NCI-H2171 (cell line): ENCODE measurements at regions not wholly inside any gene's neighbourhood (a gene's known extent, or its start where the extent isn't known, plus 50 kb on each side); places are given as distances from the start of the nearest gene placed in this dataset.

Source experiments
- DNase-seq: peaks from one replicate; lab custom pipeline; 2025; lab: John Stamatoyannopoulos, UW

- no peak for DNase-seq
These were observed 108.7 kb upstream of the OTX2 start for GRCh38 chr14:56918849-56919574.

DNA sequence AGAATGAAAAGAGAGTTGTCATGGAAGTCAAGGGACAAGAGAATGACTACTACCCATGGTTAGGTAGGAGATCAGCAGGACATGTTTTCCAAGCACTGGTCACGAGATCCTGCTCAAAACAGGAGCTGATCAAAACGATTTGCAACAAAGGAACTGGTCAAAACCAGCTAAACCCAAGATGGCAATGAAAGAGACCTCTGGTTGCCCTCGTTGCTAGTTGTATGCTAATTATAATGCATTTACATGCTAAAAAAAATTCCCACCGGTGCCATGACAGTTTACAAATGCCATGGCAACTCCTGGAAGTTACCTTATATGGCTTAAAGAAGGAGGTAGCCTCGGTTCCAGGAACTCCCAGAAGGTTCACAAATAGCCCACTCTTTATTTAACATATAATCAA is 95.0 kb upstream of the OTX2 start:
- no peak for DNase-seq

DNA sequence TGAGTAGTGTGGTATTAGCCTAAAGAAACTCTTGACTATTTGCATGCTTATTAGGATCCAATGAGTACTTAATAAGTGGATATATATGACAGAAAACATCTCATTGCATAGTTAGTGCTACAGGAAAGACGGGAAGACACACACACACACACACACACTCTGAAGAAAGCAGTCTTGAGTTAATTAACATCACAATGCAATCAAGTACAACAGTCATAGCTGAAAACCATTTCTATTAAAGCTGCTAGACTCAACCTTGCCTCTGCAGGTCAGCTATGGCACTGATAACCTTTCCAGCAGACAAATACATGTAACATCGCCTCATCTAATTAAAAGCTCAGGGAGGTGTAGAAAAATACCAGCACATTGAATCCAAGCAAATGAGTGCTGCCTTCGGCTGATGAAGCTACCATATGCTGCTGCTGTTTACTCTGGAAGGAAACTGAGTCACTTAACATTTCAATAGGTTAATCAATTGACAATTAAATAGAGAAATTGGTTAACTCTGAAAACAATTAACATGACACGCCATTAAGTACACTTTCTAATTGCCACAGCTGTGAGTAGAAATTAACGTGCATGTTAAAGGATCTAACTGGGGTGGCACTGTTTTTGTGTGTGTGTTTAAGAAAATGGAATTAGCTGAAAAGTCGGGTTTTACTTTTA is 93.2 kb upstream of the OTX2 start:
- no peak for DNase-seq

DNA sequence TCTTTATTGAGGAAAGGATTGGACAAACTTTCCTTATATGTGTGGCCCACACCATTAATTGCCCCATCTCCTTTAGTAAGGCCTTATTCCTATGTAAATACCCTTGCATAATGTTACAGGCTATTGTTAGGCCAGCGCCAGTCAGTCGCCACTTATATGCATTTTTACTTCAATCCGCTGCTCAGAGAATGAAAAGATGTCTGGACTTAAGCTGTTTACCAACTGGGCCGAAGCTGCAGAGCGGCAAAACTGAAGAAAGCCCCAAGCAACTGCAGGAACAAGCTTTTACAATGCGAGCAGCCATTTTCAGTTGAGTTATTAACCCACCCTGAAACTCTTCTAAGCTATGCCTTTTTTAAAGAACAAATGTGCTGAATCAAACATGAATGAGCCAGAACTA is 92.1 kb upstream of the OTX2 start:
- no peak for DNase-seq

DNA sequence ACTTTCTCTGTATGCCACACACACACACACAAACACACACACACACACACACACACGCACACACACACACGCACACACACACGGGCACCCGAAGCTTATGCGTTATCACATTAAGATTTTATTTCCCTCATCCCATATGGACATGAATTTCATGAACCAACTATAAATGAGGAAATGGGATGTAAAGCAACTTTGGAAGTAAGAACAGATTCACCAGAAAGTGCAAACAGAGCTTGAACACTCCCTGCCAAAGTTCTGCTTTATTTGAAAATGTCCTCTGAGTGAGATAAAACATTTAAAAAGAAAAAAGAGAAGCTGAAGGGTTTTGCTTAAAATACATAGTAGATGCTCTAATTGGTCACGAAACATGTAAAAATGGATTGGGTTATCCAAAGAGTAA is 90.4 kb upstream of the OTX2 start:
- DNase-seq, result no peak

- no peak for DNase-seq
These were observed 89.5 kb upstream of the OTX2 start for GRCh38 chr14:56899829-56900228.

- no peak for DNase-seq
These were observed 86.6 kb upstream of the OTX2 start for GRCh38 chr14:56896922-56897321.

DNA sequence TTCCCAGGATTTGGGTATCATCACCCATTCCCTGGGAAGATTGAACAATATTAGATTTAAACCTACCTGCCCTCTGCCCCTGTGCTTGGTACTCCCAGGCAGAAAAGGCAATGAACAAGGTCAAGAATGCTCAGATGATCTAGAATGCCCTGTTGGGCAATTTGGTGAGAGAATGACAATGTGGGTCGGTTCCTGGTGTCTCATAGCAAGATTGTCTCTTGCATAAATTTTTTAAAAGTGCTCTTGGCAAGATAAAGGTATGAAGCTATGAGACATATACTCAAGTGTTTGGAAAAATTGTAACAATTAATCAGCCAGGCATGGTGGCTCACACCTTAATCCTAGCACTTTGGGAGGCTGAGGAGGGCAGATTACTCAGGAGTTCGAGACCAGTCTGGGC is 86.0 kb upstream of the OTX2 start:
- no peak for DNase-seq

DNA sequence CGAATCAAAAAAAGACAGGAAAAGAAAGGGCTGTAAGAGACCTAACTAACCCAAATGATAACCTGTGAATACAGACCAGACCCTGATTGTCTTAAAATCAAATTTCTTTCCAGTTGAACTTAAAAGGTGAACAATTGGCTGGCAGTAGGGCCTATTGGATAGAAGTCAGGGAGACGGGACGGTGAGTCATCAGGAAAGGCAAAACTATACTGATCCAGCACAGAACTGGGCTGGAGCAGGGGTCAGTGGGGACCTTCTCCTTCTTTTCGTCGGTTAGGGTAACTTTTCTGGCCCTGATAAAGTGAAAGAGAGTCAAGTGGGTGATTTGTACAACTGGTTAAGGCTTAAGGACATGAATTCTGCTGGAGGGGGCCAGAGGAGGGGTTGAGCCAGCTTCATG is 84.9 kb upstream of the OTX2 start:
- no peak for DNase-seq

- no peak for DNase-seq
These were observed 84.3 kb upstream of the OTX2 start for GRCh38 chr14:56894591-56894991.

- no peak for DNase-seq
These were observed 82.7 kb upstream of the OTX2 start for GRCh38 chr14:56892959-56893358.

DNA sequence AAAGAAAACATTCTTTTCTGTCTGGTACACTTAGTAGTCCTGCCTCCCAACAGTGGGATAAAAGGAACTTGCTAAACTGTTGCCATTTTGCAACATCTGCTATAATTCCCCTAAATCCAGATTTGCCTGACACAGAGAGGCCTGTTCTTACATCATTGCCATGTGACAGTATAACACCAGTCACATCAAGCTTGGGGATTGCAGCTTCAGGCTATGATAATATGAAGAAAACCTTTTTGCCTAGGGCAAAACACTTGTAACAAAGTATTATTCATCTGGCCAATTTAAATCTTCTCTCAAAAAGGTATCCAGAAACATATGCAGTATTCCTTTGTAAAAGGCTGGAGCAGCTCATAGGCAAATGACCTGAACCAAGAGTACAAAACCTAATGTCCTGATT is 80.9 kb upstream of the OTX2 start:
- no peak for DNase-seq

- DNase-seq, result no peak
These were observed 79.4 kb upstream of the OTX2 start for GRCh38 chr14:56889705-56890104.

- DNase-seq, result no peak
These were observed 78.0 kb upstream of the OTX2 start for GRCh38 chr14:56888274-56888673.

DNA sequence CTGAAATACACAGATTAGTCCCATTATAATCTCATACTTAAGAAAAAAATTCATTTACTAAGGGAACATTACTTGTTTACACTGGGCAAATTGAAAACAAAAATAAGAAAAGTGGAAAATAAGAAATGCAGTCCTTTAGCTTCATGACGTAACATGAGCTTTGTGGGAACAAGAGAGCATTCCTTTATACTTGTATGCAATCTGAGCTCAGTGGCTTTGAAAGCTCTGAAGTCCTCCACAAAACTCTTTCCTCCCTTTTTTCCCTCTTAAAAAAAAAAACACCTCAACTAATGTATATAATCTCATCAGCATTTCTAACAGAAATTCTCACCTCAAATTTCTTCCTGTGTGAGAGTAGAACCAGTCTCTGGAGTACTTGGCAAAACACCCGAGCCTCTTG is 76.9 kb upstream of the OTX2 start:
- no peak for DNase-seq

DNA sequence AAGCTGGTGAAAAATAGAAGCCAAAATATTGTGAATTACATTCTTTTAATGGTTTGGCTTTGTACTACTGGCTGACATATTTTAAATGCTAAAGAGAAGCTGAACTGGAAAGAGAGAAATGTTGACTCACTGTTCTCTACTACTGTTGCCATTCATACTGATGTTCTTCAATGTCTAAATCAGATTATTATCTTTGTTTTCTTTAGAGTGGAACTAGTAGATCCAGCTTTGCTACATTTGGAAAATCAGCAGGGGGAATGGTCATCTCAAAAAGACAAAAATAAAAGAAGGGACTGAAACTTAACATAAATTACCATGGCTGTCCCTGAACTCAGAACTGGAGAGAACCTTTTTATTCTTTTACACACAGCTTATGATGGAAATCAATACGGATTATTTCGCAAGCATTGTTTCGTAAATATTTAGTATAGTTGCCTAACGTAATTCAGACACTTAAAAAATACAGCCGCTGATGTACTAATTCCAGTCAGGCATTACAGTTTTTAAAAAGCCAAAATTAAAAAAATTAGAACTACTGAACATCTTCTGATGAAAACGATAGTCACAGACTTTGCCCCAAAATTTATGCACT is 76.3 kb upstream of the OTX2 start:
- no peak for DNase-seq

- DNase-seq, result no peak
These were observed 75.5 kb upstream of the OTX2 start for GRCh38 chr14:56885825-56886224.

DNA sequence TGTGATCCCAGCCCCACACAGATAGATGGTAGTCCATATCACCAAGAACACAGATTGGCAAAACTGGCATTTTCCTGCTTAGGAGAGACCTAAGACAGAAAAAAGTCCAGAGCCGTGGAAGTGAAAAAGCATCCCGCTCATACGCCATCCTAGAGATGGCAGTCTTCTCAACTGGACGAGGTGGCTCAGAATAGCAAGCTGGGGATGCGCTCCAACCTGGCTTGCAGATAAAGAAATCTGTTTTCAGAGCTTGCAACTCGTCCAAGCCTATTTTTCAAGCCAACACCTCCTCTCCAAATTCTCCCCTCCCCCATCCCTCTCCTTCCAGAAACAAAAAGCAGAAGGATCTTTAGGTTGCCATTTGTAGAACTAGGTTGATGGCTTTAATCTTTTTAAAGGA is 74.3 kb upstream of the OTX2 start:
- DNase-seq, result no peak

GRCh38 chr14:56881181-56881580 is 70.9 kb upstream of the OTX2 start:
- DNase-seq, result no peak

- DNase-seq, result no peak
These were observed 68.5 kb upstream of the OTX2 start for GRCh38 chr14:56878766-56879165.

DNA sequence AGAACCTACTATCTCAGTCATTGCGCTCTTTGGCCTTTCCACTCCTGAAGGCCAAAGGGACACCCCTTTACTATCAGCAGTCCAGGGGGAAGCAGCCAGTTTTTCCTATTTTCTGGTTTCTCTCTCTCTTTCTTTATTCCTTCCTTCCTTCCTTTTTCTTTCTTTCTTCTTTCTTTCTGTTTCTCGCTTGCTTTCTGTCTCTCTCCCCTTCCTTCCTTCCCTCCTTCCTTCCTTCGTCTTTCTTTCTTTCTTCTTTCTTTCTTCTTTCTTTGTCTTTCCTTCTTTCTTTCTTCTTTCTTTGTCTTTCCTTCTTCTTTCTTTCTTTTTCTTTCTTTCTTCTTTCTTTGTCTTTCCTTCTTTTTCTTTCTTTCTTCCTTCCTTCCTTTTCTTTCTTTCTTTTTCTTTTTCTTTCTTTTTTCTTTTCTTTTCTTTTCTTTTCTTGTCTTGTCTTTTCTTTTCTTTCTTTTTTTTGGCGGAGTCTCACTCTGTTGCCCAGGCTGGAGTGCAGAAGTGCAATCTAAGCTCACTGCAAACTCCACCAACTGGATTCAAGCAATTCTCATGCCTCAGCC is 64.9 kb upstream of the OTX2 start:
- DNase-seq, result no peak

DNA sequence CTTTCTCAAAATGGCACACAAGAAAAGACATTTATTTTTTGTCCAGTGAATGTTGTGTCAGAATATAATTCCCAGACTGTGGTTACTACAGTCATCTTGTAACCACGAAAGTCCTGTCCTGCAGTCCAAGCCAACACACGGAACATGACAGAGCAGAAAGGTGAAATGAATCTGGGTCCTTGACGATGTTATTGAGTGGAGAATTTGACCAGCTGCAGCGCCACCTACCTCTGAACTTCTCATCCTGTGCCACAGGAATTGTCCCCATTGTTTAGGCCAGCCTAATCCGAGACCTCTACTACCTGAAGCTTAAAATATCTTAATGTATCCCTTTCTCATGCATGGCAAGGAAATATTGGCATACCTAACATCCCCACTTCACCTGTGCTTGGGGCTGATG is 64.1 kb upstream of the OTX2 start:
- no peak for DNase-seq

DNA sequence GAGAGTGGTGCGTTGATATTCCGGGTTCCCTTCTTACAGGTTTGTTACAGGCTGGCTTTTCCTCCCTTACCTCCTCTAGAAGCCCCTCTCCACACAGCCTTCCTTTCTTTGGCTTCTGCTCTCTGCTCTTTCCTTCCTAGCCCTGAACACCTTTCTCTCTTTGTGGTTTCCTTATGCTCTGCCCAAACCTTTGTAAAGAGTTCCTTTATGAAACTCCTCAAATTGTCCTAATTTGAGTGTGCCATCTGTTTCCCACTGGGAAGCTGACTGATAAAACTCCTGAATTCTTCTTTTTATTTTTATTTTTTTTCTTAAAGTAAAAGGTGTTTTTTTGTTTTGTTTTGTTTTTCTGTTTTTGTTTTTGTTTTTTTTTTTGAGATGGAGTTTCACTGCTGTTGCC is 60.1 kb upstream of the OTX2 start:
- no peak for DNase-seq
